ENCODE measurements at regions not wholly inside any gene's neighbourhood (a gene's known extent, or its start where the extent isn't known, plus 50 kb on each side); places are given as distances from the start of the nearest gene placed in this dataset.
"Not testable (repeated sequence)": the region's sequence is repeated elsewhere in the genome, so short reads cannot be mapped to it uniquely, and the experiment has no call there.

DNA sequence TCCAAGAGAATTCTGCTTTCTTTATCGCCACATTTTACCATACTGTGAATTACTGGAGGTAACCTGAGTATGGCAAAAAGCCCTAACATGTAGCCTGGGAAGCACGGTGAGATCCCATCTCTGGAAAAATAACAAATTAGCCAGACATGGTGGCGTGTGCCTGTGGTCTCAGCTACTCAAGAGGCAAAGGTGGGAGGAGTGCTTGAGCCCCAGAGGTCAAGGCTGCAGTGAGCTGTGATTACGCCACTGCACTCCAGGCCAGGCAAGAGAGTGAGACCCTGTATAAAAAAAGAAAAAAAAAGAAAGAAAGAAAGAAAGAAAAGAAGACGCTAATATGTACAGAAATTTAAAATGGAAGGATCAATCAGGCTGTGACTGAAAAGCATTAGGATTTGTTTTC, 57.7 kb upstream of the SESTD1 start:
- DNase-seq, result no peak

DNA sequence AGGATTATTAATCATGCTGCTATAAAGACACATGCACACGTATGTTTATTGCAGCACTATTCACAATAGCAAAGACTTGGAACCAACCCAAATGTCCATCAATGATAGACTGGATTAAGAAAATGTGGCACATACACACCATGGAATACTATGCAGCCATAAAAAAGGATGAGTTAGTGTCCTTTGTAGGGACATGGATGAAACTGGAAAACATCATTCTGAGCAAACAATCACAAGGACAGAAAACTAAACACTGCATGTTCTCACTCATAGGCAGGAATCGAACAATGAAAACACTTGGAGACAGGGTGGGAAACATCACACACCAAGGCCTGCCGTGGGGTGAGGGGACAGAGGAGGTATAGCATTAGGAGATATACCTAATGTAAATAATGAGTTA, 56.4 kb upstream of the SESTD1 start:
- DNase-seq, result not testable (repeated sequence)

GRCh38 chr2:179314729-179315128, 50.1 kb upstream of the SESTD1 start:
- not testable (repeated sequence) for DNase-seq
